ENCODE measurements at regions not wholly inside any gene's neighbourhood (a gene's known extent, or its start where the extent isn't known, plus 50 kb on each side); places are given as distances from the start of the nearest gene placed in this dataset.

DNA sequence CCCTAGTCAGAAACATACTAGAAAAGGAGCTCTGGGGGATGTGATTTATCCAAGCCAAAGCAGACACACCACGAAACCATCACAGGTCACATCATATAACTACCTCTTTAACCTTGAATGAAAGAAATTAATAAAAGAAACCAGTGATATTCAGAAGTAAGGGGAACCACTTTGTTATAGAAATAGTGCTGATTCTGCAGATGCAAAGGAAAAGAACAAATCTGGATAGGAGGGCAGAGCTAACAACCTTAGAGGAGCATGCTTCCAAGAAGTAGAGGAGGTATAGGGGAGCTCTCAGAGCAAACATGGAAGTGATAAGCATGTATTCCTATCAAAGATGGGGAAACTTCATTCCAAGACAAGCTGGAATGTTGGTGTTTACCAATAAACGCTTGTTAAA, 117.0 kb upstream of the MDM1 start:
- TF ChIP-seq, protein P1, sequence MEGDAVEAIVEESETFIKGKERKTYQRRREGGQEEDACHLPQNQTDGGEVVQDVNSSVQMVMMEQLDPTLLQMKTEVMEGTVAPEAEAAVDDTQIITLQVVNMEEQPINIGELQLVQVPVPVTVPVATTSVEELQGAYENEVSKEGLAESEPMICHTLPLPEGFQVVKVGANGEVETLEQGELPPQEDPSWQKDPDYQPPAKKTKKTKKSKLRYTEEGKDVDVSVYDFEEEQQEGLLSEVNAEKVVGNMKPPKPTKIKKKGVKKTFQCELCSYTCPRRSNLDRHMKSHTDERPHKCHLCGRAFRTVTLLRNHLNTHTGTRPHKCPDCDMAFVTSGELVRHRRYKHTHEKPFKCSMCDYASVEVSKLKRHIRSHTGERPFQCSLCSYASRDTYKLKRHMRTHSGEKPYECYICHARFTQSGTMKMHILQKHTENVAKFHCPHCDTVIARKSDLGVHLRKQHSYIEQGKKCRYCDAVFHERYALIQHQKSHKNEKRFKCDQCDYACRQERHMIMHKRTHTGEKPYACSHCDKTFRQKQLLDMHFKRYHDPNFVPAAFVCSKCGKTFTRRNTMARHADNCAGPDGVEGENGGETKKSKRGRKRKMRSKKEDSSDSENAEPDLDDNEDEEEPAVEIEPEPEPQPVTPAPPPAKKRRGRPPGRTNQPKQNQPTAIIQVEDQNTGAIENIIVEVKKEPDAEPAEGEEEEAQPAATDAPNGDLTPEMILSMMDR (IDR thresholded peaks at IDR 0.05), result no peak
- TF ChIP-seq ZBTB43 (CRISPR knock-in tag; IDR thresholded peaks at IDR 0.05) (no peak), E2F4 (CRISPR knock-in tag; IDR thresholded peaks at IDR 0.05; ENCODE audit: borderline replicate concordance, low read depth) (no peak)
- TF ChIP-seq, protein P2, sequence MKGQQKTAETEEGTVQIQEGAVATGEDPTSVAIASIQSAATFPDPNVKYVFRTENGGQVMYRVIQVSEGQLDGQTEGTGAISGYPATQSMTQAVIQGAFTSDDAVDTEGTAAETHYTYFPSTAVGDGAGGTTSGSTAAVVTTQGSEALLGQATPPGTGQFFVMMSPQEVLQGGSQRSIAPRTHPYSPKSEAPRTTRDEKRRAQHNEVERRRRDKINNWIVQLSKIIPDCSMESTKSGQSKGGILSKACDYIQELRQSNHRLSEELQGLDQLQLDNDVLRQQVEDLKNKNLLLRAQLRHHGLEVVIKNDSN (CRISPR knock-in tag; IDR thresholded peaks at IDR 0.05), result no peak
- TF ChIP-seq, protein P3, sequence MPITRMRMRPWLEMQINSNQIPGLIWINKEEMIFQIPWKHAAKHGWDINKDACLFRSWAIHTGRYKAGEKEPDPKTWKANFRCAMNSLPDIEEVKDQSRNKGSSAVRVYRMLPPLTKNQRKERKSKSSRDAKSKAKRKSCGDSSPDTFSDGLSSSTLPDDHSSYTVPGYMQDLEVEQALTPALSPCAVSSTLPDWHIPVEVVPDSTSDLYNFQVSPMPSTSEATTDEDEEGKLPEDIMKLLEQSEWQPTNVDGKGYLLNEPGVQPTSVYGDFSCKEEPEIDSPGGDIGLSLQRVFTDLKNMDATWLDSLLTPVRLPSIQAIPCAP (CRISPR knock-in tag; IDR thresholded peaks at IDR 0.05), result no peak
- TF ChIP-seq, protein P4, sequence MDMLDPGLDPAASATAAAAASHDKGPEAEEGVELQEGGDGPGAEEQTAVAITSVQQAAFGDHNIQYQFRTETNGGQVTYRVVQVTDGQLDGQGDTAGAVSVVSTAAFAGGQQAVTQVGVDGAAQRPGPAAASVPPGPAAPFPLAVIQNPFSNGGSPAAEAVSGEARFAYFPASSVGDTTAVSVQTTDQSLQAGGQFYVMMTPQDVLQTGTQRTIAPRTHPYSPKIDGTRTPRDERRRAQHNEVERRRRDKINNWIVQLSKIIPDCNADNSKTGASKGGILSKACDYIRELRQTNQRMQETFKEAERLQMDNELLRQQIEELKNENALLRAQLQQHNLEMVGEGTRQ (CRISPR knock-in tag; IDR thresholded peaks at IDR 0.05), result no peak
